ENCODE measurements at regions not wholly inside any gene's neighbourhood (a gene's known extent, or its start where the extent isn't known, plus 50 kb on each side); places are given as distances from the start of the nearest gene placed in this dataset.

- Histone ChIP-seq H3K36me3 (replicated peaks; ENCODE audit: insufficient read depth, low read length) (no peaks in the 10 kb centered on the region), H3K9me3 (replicated peaks; ENCODE audit: insufficient read depth, low read length) (no peaks in the 10 kb centered on the region), H4K20me1 (ENCODE audit: insufficient read depth, low read length) (no peaks in the 10 kb centered on the region), H3K27me3 (replicated peaks; ENCODE audit: insufficient read depth, low read length) (no peaks in the 10 kb centered on the region), H3K79me2 (ENCODE audit: low read length) (no peaks in the 10 kb centered on the region), H3K27ac (ENCODE audit: low read length) (no peak overlapping the region), H3K4me1 (ENCODE audit: low read length) (no peaks in the 10 kb centered on the region), H3K4me3 (ENCODE audit: low read length) (no peak overlapping the region), H3K9me2 (replicated peaks; ENCODE audit: insufficient read depth, low read length) (no peaks in the 10 kb centered on the region), H2AFZ (ENCODE audit: low read length) (no peak overlapping the region), H3K4me2 (ENCODE audit: low read depth, low read length) (no peak overlapping the region), H3K9ac (ENCODE audit: low read length) (no peak overlapping the region), H3F3A (ENCODE audit: insufficient read depth, low read length) (no peaks in the 10 kb centered on the region)
- no peak for DNase-seq
- TF ChIP-seq CTCF (IDR thresholded peaks at IDR 0.05; ENCODE audit: low read length): no peak
- no peak for TF ChIP-seq EZH2 (optimal IDR thresholded peaks at IDR 0.05; ENCODE audit: low read depth, low read length)
- no peak for TF ChIP-seq EZH2phosphoT487 (IDR thresholded peaks at IDR 0.05; ENCODE audit: low read length)
Measured at GRCh38 chrX:69050051-69050765, 115.0 kb downstream of the PJA1 start.

GRCh38 chrX:69046996-69047490, 118.2 kb downstream of the PJA1 start:
- no peaks in the 10 kb centered on the region for H3K9me3 ChIP-seq (replicated peaks; ENCODE audit: insufficient read depth, low read length)
- H3F3A ChIP-seq (ENCODE audit: insufficient read depth, low read length): no peaks in the 10 kb centered on the region
- no peak overlapping the region for H2AFZ ChIP-seq (ENCODE audit: low read length)
- H3K9me2 ChIP-seq (replicated peaks; ENCODE audit: insufficient read depth, low read length): no peaks in the 10 kb centered on the region
- H3K27ac ChIP-seq (ENCODE audit: low read length): no peak overlapping the region
- H3K4me1 ChIP-seq (ENCODE audit: low read length): no peaks in the 10 kb centered on the region
- H3K36me3 ChIP-seq (replicated peaks; ENCODE audit: insufficient read depth, low read length): no peaks in the 10 kb centered on the region
- no peaks in the 10 kb centered on the region for H3K27me3 ChIP-seq (replicated peaks; ENCODE audit: insufficient read depth, low read length)
- no peak overlapping the region for H3K4me2 ChIP-seq (ENCODE audit: low read depth, low read length)
- no peak overlapping the region for H3K9ac ChIP-seq (ENCODE audit: low read length)
- no peaks in the 10 kb centered on the region for H4K20me1 ChIP-seq (ENCODE audit: insufficient read depth, low read length)
- no peak for DNase-seq
- TF ChIP-seq EZH2 (optimal IDR thresholded peaks at IDR 0.05; ENCODE audit: low read depth, low read length): no peak
- no peak for TF ChIP-seq EZH2phosphoT487 (IDR thresholded peaks at IDR 0.05; ENCODE audit: low read length)
- no peak for TF ChIP-seq CTCF (IDR thresholded peaks at IDR 0.05; ENCODE audit: low read length)
- no peaks in the 10 kb centered on the region for H3K79me2 ChIP-seq (ENCODE audit: low read length)
- H3K4me3 ChIP-seq (ENCODE audit: low read length): no peak overlapping the region

- H3K9ac ChIP-seq (ENCODE audit: low read length): no peak overlapping the region
- no peak for DNase-seq
- no peaks in the 10 kb centered on the region for H3K4me1 ChIP-seq (ENCODE audit: low read length)
- no peak overlapping the region for H3K4me2 ChIP-seq (ENCODE audit: low read depth, low read length)
- H3K9me2 ChIP-seq (replicated peaks; ENCODE audit: insufficient read depth, low read length): no peaks in the 10 kb centered on the region
- H3K36me3 ChIP-seq (replicated peaks; ENCODE audit: insufficient read depth, low read length): no peaks in the 10 kb centered on the region
- TF ChIP-seq EZH2phosphoT487 (IDR thresholded peaks at IDR 0.05; ENCODE audit: low read length): no peak
- no peak for TF ChIP-seq CTCF (IDR thresholded peaks at IDR 0.05; ENCODE audit: low read length)
- no peak for TF ChIP-seq EZH2 (optimal IDR thresholded peaks at IDR 0.05; ENCODE audit: low read depth, low read length)
- H2AFZ ChIP-seq (ENCODE audit: low read length): no peak overlapping the region
- no peaks in the 10 kb centered on the region for H3K79me2 ChIP-seq (ENCODE audit: low read length)
- no peak overlapping the region for H3K27ac ChIP-seq (ENCODE audit: low read length)
- no peak overlapping the region for H3K4me3 ChIP-seq (ENCODE audit: low read length)
- H4K20me1 ChIP-seq (ENCODE audit: insufficient read depth, low read length): no peaks in the 10 kb centered on the region
- no peaks in the 10 kb centered on the region for H3K9me3 ChIP-seq (replicated peaks; ENCODE audit: insufficient read depth, low read length)
- no peaks in the 10 kb centered on the region for H3F3A ChIP-seq (ENCODE audit: insufficient read depth, low read length)
- H3K27me3 ChIP-seq (replicated peaks; ENCODE audit: insufficient read depth, low read length): no peaks in the 10 kb centered on the region
Measured at GRCh38 chrX:69045616-69046345, 119.5 kb downstream of the PJA1 start.

Data from MM.1S (cell line).